ENCODE measurements at regions not wholly inside any gene's neighbourhood (a gene's known extent, or its start where the extent isn't known, plus 50 kb on each side); places are given as distances from the start of the nearest gene placed in this dataset.
"Not testable (repeated sequence)": the region's sequence is repeated elsewhere in the genome, so short reads cannot be mapped to it uniquely, and the experiment has no call there.

- DNase-seq (ENCODE audit: low read depth, low spot score), result no peak
Measured at GRCh38 chr7:16369855-16370254, 51.5 kb downstream of the CRPPA start.

- not testable (repeated sequence) for DNase-seq (ENCODE audit: low read depth, low spot score)
Measured at GRCh38 chr7:16369309-16369708, 52.0 kb downstream of the CRPPA start.

- DNase-seq (ENCODE audit: low read depth, low spot score), result no peak
Measured at GRCh38 chr7:16368885-16369284, 52.5 kb downstream of the CRPPA start.

GRCh38 chr7:16367115-16367514 is 54.2 kb downstream of the CRPPA start:
- no peak for DNase-seq (ENCODE audit: low read depth, low spot score)

- DNase-seq (ENCODE audit: low read depth, low spot score), result no peak
Measured at GRCh38 chr7:16365952-16366351, 55.4 kb downstream of the CRPPA start.

GRCh38 chr7:16365177-16365576 is 56.2 kb downstream of the CRPPA start:
- DNase-seq (ENCODE audit: low read depth, low spot score), result no peak

GRCh38 chr7:16359216-16359615 is 62.1 kb downstream of the CRPPA start:
- DNase-seq (ENCODE audit: low read depth, low spot score), result no peak

GRCh38 chr7:16357921-16358320 is 63.4 kb downstream of the CRPPA start:
- peak; percentile 37 for DNase-seq (ENCODE audit: low read depth, low spot score)

- no peak for DNase-seq (ENCODE audit: low read depth, low spot score)
Measured at GRCh38 chr7:16357474-16357873, 63.9 kb downstream of the CRPPA start.

GRCh38 chr7:16356301-16356958 is 64.9 kb downstream of the CRPPA start:
- DNase-seq (ENCODE audit: low read depth, low spot score), result no peak

- DNase-seq (ENCODE audit: low read depth, low spot score), result no peak
Measured at GRCh38 chr7:16354573-16354972, 66.8 kb downstream of the CRPPA start.

GRCh38 chr7:16353226-16353625 is 68.1 kb downstream of the CRPPA start:
- DNase-seq (ENCODE audit: low read depth, low spot score), result no peak

- no peak for DNase-seq (ENCODE audit: low read depth, low spot score)
Measured at GRCh38 chr7:16350634-16351033, 70.7 kb downstream of the CRPPA start.

GRCh38 chr7:16348251-16348650 is 73.1 kb downstream of the CRPPA start:
- no peak for DNase-seq (ENCODE audit: low read depth, low spot score)

- DNase-seq (ENCODE audit: low read depth, low spot score), result peak; percentile 46
Measured at GRCh38 chr7:16347827-16348192, 73.5 kb downstream of the CRPPA start.

- DNase-seq (ENCODE audit: low read depth, low spot score), result peak; percentile 21
Measured at GRCh38 chr7:16347066-16347826, 74.1 kb downstream of the CRPPA start.

GRCh38 chr7:16345979-16346958 is 75.1 kb downstream of the CRPPA start:
- DNase-seq (ENCODE audit: low read depth, low spot score), result peak; percentile 92

GRCh38 chr7:16344927-16345326 is 76.4 kb downstream of the CRPPA start:
- no peak for DNase-seq (ENCODE audit: low read depth, low spot score)

GRCh38 chr7:16343612-16344011 is 77.7 kb downstream of the CRPPA start:
- DNase-seq (ENCODE audit: low read depth, low spot score), result no peak

GRCh38 chr7:16338065-16338464 is 83.3 kb downstream of the CRPPA start:
- DNase-seq (ENCODE audit: low read depth, low spot score), result no peak

GRCh38 chr7:16326106-16326505 is 95.2 kb downstream of the CRPPA start:
- no peak for DNase-seq (ENCODE audit: low read depth, low spot score)

- no peak for DNase-seq (ENCODE audit: low read depth, low spot score)
Measured at GRCh38 chr7:16323313-16323712, 98.0 kb downstream of the CRPPA start.

All from astrocyte of the hippocampus (primary cell).